HUES48 (cell line): ENCODE measurements at regions not wholly inside any gene's neighbourhood (a gene's known extent, or its start where the extent isn't known, plus 50 kb on each side); places are given as distances from the start of the nearest gene placed in this dataset.

Experiments
- H3K27ac ChIP-seq: one replicate; pipeline ENCODE4 v1.7.0; 2013; ENCODE audit warnings: low read depth, low read length, inconsistent platforms
- H3K27me3 ChIP-seq: 2 replicates; pipeline ENCODE4 v1.6.1; 2013; ENCODE audit warnings: mild to moderate bottlenecking, low read length; ENCODE audit not compliant: control insufficient read depth, insufficient read depth
- H3K36me3 ChIP-seq: 2 replicates; pipeline ENCODE4 v1.6.1; 2013; ENCODE audit warnings: low read length; ENCODE audit not compliant: control insufficient read depth, insufficient read depth
- H3K4me1 ChIP-seq: 2 replicates; pipeline ENCODE4 v1.6.1; 2013; ENCODE audit warnings: mild to moderate bottlenecking, low read length; ENCODE audit not compliant: control insufficient read depth, insufficient read depth
- H3K4me3 ChIP-seq: 2 replicates; pipeline ENCODE4 v1.5.1; 2013; ENCODE audit warnings: mild to moderate bottlenecking, low read depth, low read length
- H3K9ac ChIP-seq: 2 replicates; pipeline ENCODE4 v1.6.1; 2013; ENCODE audit warnings: mild to moderate bottlenecking, low read depth, low read length, moderate library complexity
- H3K9me3 ChIP-seq: 2 replicates; pipeline ENCODE4 v1.6.1; 2013; ENCODE audit warnings: low read length; ENCODE audit not compliant: control insufficient read depth, insufficient read depth

- H3K4me3 ChIP-seq, result no peak overlapping the region
- H3K27ac ChIP-seq, result no peak overlapping the region
- H3K9me3 ChIP-seq, result peaks cover 8% of the 10 kb centered on the region; the same call in 1 of the 2 replicates
- H3K36me3 ChIP-seq, result no peaks in the 10 kb centered on the region
- H3K4me1 ChIP-seq, result peaks cover 16% of the 10 kb centered on the region; the same call in 1 of the 2 replicates
- no peak overlapping the region for H3K9ac ChIP-seq
- H3K27me3 ChIP-seq, result peaks cover 10% of the 10 kb centered on the region
Measured at GRCh38 chr5:4232084-4232483, 636.5 kb downstream of the IRX1 start.

DNA sequence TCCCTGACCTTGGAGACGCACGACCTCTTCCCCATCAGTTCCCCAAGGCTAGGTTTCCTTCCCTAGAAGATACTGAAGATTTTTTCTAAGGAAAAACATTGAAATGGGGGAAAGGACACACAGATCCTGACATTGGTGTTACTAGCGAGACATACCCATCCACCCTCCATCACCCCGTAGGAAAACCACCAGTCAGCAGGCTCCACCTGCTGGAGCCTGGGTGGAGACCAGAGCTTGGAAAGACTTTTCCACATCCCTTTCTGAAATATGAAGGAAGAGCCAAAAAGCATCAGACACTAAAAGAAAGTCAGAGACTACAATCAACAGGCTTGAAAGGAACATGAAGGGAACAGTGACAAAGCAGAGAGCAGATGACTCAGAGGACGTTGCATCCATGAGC lies 638.0 kb downstream of the IRX1 start:
- H3K9ac ChIP-seq, result no peak overlapping the region
- H3K9me3 ChIP-seq, result peaks cover 8% of the 10 kb centered on the region; the same call in 1 of the 2 replicates
- H3K4me3 ChIP-seq, result no peak overlapping the region
- peaks cover 16% of the 10 kb centered on the region; the same call in 1 of the 2 replicates for H3K4me1 ChIP-seq
- H3K36me3 ChIP-seq, result no peaks in the 10 kb centered on the region
- no peak overlapping the region for H3K27ac ChIP-seq
- H3K27me3 ChIP-seq, result peaks cover 10% of the 10 kb centered on the region

DNA sequence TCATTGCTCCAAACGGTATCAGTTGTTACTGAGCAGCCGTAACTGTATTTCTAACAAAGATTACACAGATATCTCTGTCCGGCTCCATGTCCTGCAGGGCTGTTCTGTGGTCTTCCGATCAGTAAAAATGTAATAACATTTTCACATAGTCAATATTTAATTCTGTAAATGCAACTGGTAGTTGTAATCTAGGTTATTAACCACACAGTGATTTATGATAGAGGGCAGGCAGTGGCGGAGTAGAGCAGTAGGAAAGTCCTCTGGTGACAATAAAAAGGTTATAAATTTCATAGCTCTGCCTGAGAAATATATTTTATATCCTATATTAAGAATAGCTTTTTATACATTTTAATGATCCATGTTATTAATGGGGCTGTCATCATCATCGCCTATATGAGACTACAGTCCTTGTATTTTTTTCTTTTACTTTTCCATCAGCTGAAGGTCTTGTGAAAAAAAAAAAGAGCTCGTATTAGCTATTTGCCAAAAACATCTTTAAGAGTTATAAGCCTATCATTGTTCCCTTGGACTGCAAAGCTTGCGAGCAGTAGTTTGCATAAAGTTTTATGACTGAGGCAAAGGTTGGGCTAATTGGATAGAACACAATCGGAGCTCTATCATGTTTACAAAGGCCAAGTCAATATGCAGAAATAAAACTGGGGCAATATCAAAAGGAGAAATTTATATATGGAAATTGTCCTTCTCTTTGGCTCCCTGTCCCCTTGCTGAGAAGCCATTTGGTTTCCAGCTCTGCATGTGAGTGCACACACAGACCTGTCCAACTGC lies 648.0 kb downstream of the IRX1 start:
- no peaks in the 10 kb centered on the region for H3K4me1 ChIP-seq
- no peak overlapping the region for H3K9ac ChIP-seq
- no peak overlapping the region for H3K4me3 ChIP-seq
- no peaks in the 10 kb centered on the region for H3K36me3 ChIP-seq
- H3K27me3 ChIP-seq, result no peaks in the 10 kb centered on the region
- H3K9me3 ChIP-seq, result no peaks in the 10 kb centered on the region
- no peak overlapping the region for H3K27ac ChIP-seq

- no peak overlapping the region for H3K4me3 ChIP-seq
- no peak overlapping the region for H3K9ac ChIP-seq
- no peaks in the 10 kb centered on the region for H3K4me1 ChIP-seq
- H3K27me3 ChIP-seq, result no peaks in the 10 kb centered on the region
- no peaks in the 10 kb centered on the region for H3K36me3 ChIP-seq
- no peak overlapping the region for H3K27ac ChIP-seq
- H3K9me3 ChIP-seq, result no peaks in the 10 kb centered on the region
Measured at GRCh38 chr5:4244306-4244705, 648.7 kb downstream of the IRX1 start.

DNA sequence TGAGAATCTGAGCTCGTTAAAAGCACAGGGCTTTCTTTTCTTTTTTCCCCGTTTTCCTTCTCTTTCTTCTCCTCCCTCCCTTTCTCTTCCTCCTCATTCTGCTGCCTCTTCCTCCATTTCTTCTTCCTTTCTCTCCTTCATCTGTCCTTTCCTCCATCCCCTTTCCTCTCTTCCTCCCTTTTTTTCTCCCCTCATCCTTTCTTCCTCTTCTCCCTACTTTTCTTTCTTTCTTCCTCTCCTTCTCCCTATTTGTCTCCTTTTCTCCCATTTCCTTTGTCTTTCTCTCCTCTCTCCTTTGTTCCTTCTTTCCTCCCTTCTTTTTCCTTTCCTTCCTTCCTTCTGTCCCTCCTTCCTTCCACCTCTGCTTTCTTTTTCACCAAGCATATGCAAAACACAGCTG lies 649.4 kb downstream of the IRX1 start:
- no peaks in the 10 kb centered on the region for H3K4me1 ChIP-seq
- no peaks in the 10 kb centered on the region for H3K9me3 ChIP-seq
- no peaks in the 10 kb centered on the region for H3K36me3 ChIP-seq
- H3K4me3 ChIP-seq, result no peak overlapping the region
- no peak overlapping the region for H3K9ac ChIP-seq
- no peak overlapping the region for H3K27ac ChIP-seq
- no peaks in the 10 kb centered on the region for H3K27me3 ChIP-seq

GRCh38 chr5:4245511-4245910 lies 649.9 kb downstream of the IRX1 start:
- no peak overlapping the region for H3K4me3 ChIP-seq
- no peaks in the 10 kb centered on the region for H3K36me3 ChIP-seq
- H3K27me3 ChIP-seq, result no peaks in the 10 kb centered on the region
- no peaks in the 10 kb centered on the region for H3K9me3 ChIP-seq
- no peak overlapping the region for H3K27ac ChIP-seq
- H3K9ac ChIP-seq, result no peak overlapping the region
- H3K4me1 ChIP-seq, result no peaks in the 10 kb centered on the region

- Histone ChIP-seq H3K4me3 (no peak overlapping the region), H3K27ac (no peak overlapping the region), H3K36me3 (no peaks in the 10 kb centered on the region), H3K27me3 (no peaks in the 10 kb centered on the region), H3K9ac (no peak overlapping the region), H3K9me3 (no peaks in the 10 kb centered on the region), H3K4me1 (no peaks in the 10 kb centered on the region)
Measured at GRCh38 chr5:4246447-4246846, 650.8 kb downstream of the IRX1 start.

GRCh38 chr5:4250254-4250653 lies 654.6 kb downstream of the IRX1 start:
- Histone ChIP-seq H3K9ac (no peak overlapping the region), H3K36me3 (no peaks in the 10 kb centered on the region), H3K27ac (no peak overlapping the region), H3K27me3 (no peaks in the 10 kb centered on the region), H3K4me3 (no peak overlapping the region), H3K9me3 (no peaks in the 10 kb centered on the region), H3K4me1 (no peaks in the 10 kb centered on the region)

- Histone ChIP-seq H3K27me3 (no peaks in the 10 kb centered on the region), H3K4me1 (no peaks in the 10 kb centered on the region), H3K36me3 (no peaks in the 10 kb centered on the region), H3K27ac (no peak overlapping the region), H3K4me3 (no peak overlapping the region), H3K9ac (no peak overlapping the region), H3K9me3 (no peaks in the 10 kb centered on the region)
Measured at GRCh38 chr5:4252385-4252784, 656.8 kb downstream of the IRX1 start.

DNA sequence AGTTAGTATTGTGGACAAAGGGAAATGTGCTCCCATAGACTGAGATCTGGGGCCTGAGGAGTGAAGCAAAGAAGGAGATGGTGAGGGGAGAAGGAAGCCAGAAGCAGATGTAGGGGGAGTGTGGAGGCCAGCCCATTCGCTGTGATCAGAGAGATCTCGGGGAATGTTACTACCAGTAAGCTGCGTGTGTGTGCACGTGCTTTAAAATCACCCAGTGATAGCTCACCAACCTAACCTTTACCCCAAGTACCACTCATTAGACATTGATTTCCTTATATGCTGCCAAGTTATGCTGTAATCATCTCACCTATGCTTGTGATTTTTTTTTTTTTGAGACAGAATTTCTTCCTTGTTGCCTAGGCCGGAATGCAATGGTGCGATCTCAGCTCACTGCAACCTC lies 659.1 kb downstream of the IRX1 start:
- no peak overlapping the region for H3K9ac ChIP-seq
- H3K27ac ChIP-seq, result no peak overlapping the region
- no peaks in the 10 kb centered on the region for H3K4me1 ChIP-seq
- H3K27me3 ChIP-seq, result no peaks in the 10 kb centered on the region
- H3K36me3 ChIP-seq, result no peaks in the 10 kb centered on the region
- no peaks in the 10 kb centered on the region for H3K9me3 ChIP-seq
- no peak overlapping the region for H3K4me3 ChIP-seq

DNA sequence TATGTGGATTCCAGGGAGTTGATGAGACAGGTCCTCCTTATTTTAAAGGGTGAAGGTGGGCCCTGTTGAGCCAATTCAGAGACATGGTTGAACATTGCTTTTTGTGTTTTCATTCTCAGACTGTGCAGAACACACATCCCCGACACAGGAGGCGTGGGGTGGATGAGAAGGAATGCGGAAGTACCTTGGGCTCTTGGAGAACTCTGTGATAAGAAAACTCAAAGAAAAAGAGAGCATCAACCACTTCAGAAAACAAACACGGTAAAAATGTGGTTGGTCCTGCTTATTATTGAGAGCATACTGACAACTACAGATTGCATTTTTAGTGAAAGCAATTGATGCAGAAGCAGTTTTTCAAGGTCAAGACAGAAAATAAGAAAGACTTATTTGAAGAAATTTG lies 659.8 kb downstream of the IRX1 start:
- no peaks in the 10 kb centered on the region for H3K27me3 ChIP-seq
- H3K9me3 ChIP-seq, result no peaks in the 10 kb centered on the region
- no peaks in the 10 kb centered on the region for H3K4me1 ChIP-seq
- no peaks in the 10 kb centered on the region for H3K36me3 ChIP-seq
- no peak overlapping the region for H3K9ac ChIP-seq
- H3K4me3 ChIP-seq, result no peak overlapping the region
- H3K27ac ChIP-seq, result no peak overlapping the region
